NCI-H526 (cell line): ENCODE measurements at regions not wholly inside any gene's neighbourhood (a gene's known extent, or its start where the extent isn't known, plus 50 kb on each side); places are given as distances from the start of the nearest gene placed in this dataset.

Source experiments
- DNase-seq, 2 experiments: peaks; one replicate each; lab custom pipeline; 2025; lab: John Stamatoyannopoulos, UW

DNA sequence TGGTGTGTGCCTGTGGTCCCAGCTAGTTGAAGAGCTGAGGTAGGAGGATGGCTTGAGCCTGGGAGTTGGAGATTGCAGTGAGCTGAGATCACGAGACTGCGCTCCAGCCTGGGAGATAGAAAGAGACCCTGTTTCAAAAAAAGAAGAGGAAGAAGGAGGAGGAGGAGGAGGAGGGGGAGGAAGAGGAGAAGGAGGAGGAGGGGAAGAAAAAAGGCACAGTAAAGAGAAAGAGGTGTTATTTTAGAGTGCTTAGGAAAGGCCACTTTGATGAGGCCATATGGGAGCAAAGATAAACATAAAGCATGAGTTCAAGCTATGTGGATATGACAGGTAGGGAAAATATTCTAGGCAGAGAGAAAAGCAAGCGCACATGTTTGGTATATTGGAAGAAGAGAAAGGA is 154.1 kb upstream of the BTG1 start:
- no peak for DNase-seq

GRCh38 chr12:92299344-92299743 is 153.7 kb upstream of the BTG1 start:
- no peak for DNase-seq

- DNase-seq = no peak
These were observed 152.5 kb upstream of the BTG1 start for GRCh38 chr12:92297932-92298696.

GRCh38 chr12:92297405-92297804 is 151.8 kb upstream of the BTG1 start:
- DNase-seq = no peak

- DNase-seq = no peak
These were observed 149.9 kb upstream of the BTG1 start for GRCh38 chr12:92295523-92295922.

- no peak for DNase-seq
These were observed 149.2 kb upstream of the BTG1 start for GRCh38 chr12:92294676-92295440.

GRCh38 chr12:92292016-92292415 is 146.4 kb upstream of the BTG1 start:
- no peak for DNase-seq

- DNase-seq = peak; percentile 65 to 71
These were observed 145.2 kb upstream of the BTG1 start for GRCh38 chr12:92290886-92291285.

DNA sequence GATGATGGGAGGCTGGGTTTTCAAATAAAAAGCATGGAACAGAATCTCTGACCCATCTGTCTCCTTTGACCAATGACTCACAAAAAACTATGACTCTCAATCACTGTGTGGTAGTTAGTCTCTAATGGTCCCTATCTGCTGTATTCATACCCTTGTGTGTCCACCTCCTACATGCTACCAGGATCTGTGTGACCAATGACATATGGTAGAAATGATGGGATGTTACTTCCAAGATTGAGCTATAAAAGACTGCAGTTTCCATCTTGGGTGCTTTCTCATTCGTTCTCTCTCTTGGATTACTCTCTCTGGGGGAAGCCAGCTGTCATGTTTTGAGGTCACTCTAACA is 144.7 kb upstream of the BTG1 start:
- DNase-seq = no peak

DNA sequence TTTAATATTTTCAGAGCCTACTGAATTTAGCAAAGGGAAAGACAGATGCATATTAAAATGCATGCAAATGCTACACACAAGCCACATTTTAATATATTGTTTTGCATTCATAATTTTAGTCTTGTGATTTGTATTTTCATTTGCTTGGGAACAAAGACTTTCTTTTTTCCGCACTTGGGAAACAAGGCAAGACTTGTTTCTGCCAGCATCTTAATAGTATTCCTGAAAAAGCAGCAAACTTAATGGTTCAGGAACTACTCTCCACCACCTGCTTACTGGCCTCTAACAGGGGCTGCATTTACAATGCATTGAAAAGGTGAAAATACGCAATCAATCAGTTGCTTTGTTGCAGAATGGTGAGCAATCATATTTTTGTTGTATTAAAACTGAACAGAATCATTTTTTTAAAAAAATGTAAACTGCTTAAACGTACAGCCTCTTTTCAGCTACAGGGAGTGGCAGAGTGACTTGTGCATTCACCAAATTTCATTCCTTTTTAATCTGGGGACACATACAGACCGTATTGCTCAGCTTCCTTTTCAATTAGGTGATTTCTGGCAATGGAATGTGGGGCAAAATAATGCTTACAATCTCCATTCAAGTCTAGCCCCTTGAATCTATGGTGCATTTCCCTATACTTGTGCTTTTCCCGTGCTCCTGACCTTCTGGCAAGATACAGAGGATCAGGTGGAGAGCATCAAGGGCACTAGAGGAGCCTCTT is 144.1 kb upstream of the BTG1 start:
- peak; percentile 94 to 96 for DNase-seq

GRCh38 chr12:92288561-92288960 is 142.9 kb upstream of the BTG1 start:
- DNase-seq = peak in 1 of 2 experiments; percentile 37

DNA sequence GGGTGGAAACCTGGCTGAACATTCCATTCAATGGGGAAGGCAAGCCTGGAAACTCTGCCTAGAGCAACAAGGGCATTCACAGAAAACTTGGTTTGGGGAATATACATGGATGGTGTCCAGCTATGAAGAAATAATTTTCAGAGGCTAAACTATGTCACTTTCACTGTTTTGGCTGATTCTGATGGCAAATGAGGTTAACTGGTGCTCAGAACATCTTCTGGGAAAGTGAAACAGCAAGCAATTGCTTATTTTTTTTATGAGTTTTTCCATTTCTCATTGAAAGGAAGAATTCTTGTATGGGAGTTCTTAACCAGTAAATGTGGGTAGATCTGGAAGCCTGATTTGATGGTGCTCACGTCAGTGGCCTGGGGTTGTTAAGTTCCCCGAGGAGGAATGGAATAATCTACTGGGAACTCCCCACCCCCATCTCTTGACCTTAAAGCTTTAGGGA is 132.8 kb upstream of the BTG1 start:
- no peak for DNase-seq

GRCh38 chr12:92277795-92278194 is 132.1 kb upstream of the BTG1 start:
- no peak for DNase-seq

DNA sequence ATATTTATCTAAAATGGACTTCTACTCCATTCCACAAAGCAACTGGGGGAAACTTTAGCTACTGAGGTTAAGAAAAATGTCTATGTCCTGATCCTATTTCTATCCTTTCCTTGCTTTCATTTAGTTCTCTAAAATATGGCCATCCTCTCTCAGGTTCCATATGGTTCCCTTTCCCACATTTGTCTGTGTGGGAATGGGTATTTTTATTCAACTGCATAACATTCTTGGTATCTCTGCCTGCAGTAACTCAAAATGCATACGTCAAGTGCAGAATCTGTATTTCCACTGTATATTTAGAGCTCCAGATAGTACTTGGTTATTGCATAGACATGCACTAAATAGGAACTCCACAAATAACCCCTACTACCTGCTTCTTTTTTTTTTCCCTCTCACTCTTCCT is 130.6 kb upstream of the BTG1 start:
- no peak for DNase-seq

DNA sequence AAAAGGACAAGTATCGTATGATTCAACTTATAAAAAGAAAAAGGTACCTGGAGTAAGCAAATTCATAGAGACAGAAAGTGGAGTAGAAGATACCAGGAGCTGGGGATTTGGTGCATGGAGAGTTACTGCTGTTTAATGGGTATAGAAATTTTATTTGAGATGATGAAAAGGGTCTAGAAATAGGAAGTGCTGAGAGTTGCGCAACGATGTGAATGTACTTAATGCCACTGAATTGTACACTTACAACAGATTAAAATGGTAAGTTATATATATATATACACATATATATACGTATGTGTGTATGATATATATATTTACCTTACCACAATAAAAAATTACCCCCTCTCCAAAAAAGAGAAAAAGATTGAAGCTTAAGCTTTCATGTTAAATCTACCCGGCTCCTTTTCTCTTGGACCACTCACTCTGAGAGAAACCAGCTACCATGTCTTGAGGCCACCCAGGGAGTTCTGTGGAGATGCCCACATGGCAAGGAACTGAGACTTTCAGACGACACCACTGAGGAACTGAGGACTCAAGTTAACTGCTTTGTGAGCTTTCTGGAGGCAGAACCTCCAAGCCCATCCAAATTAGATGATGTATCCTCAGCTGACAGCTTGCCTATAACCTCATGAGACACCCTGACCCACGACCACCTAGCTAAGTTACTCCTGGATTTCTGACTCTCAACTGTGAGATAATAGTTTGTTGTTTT is 130.0 kb upstream of the BTG1 start:
- DNase-seq = no peak

DNA sequence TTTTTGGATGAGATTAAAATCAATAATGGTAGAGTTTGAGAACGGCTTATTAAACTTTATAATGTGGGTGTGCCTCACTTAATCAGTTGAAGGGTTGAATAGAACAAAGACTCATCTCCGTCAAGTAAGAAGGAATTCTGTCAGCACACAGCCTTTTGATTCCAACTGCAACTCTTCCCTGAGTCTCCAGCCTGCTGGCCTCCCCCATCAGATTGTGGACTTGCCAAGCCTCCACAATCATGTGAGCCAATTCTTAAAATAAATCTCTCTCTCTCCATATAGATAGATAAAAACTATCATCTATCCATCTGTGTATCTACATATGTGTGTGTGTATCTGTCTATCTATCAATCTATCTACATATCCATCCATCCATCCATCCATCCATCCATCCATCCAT is 127.4 kb upstream of the BTG1 start:
- DNase-seq = no peak

DNA sequence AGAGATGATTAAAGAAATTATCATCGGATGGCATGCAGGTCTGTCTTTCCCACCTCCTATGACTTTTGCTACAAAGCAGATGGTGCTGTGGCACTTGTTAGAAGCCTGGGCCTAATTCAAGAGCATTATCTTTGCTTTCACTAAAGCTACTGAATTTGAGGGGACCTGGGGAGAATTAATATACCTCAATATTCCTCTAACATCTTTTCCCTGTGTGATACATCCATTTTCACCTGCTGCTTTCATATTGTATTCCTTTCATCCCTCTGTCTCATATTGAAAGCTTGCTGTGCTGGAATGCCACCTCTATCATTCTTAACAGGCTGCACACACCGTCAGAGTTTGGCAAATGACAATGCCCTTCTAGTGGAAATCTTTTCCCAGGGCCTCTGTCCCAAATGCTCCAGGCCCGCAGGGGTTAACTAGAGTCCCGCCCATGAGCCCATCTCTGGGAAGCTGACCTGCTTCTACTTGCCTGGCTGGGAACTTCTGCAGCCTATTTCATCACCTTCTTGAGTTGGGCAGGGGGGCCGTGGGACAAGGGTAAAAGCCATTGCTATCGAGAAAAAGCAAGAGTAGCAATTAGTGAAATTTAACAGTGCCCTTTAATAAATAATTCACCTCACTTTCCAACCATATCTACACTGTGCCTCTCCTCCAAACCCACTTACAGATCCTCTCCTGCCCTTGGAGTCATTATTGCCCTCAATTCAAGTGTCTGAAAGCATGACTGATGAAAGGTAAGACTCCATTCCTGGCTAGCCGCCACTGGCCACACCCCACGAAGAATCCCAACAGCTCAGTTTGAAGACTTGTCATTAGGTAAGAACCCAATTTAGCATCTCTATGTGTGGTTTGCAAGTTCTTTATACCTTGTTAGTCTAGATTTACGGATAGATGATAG is 126.7 kb upstream of the BTG1 start:
- no peak for DNase-seq

DNA sequence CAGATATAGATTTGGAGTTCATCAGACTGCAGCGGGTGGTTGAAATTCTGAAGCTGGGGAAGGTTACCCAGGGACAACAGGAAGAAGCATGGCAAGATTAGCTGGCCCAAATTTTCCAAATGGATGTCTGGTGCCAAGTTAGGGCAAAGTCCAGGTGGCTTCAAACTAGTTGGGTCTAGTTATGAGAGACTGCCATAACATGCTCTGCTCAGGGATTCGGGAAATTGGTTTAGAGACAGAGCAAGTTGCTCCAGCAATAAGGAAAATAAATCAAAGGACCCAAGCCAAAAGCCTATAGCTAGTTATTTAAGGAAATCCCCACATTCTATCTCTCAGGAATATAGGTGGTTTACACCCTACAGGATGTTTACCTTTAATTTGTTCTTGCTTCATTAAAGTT is 125.7 kb upstream of the BTG1 start:
- DNase-seq = no peak

GRCh38 chr12:92270521-92270920 is 124.9 kb upstream of the BTG1 start:
- DNase-seq = no peak

- DNase-seq = no peak
These were observed 123.3 kb upstream of the BTG1 start for GRCh38 chr12:92268946-92269345.

- DNase-seq = no peak
These were observed 116.0 kb upstream of the BTG1 start for GRCh38 chr12:92261692-92262091.
